ENCODE measurements at regions not wholly inside any gene's neighbourhood (a gene's known extent, or its start where the extent isn't known, plus 50 kb on each side); places are given as distances from the start of the nearest gene placed in this dataset.

DNA sequence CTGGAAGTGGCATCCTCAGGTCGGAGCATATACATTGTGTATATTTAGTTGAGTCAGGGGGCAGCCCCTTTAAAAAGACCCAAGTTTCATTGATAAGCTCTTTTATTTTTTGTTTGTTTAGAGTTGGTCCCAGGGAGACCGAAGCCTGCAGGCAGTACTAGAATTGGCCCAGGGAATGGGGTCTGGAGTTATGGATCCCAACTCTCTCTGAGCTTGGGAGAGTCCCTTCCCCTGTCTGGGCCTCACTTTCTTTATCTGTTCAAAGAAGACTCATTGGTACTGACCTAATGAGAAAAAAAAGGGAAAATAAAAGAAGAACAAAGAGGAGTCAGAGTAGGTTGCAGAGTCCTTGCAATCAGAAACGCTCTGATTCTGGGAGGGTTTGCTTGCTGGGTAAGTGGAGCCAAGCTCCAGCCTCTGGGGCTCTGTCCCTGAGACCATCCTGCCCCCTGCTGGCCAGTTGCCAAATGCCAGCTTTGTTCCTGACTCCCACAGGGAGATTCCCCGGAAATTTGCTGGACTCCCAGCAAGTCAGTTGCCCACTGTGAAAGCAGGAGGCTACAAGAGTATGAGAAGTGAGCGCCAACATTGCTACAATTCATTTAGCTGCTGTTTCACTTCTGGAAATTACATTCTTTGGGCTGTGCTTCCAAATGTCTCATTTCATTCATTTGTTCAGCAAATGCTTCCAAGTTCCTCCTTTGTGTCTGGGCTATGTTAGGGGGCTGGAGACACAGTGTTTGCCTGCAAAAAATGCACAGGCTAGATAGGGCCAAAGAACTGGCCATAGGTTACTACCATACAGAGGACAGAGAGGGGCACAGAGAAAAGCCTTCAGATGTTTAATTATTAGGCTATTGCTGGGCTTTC is 156.2 kb downstream of the MELK start:
- peak; percentile 11 for DNase-seq

DNA sequence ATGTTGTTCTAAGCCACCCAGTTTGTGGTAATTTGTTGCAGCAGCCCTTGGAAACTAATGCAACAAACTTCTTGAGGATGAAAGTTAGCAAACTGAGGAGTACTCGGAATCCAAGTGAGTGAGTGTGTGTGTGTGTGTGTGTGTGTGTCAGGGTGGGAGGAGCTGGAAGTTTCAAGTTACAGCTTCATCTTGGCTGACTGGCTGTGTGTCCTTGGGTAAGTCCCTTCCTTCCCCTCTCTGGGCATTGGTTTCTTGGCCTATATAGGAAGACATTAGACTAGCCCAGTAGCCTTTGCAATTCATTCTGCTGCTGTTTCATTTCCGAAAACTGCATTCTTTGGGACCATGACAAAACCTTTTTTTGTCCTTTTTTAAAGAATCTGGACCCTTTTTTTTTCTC is 157.2 kb downstream of the MELK start:
- no peak for DNase-seq

DNA sequence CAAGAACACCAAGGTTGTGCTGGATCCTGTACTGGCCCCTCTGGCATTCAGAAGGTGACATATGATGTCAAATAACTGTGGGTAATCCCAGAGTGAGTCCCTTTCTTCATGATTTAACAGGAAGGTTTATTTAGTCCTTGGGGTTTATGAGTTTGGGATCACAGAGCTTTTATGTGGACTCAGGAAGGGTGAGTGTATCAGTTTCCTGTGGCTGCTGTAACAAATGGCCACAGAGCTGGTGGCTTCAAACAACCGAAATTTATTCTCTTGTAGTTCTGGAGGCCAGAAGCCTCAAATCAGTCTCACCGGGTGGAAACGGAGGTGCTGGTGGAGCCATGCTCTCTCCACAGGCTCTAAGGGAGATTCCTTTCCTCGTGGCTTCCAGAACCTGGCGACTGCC is 157.7 kb downstream of the MELK start:
- no peak for DNase-seq

DNA sequence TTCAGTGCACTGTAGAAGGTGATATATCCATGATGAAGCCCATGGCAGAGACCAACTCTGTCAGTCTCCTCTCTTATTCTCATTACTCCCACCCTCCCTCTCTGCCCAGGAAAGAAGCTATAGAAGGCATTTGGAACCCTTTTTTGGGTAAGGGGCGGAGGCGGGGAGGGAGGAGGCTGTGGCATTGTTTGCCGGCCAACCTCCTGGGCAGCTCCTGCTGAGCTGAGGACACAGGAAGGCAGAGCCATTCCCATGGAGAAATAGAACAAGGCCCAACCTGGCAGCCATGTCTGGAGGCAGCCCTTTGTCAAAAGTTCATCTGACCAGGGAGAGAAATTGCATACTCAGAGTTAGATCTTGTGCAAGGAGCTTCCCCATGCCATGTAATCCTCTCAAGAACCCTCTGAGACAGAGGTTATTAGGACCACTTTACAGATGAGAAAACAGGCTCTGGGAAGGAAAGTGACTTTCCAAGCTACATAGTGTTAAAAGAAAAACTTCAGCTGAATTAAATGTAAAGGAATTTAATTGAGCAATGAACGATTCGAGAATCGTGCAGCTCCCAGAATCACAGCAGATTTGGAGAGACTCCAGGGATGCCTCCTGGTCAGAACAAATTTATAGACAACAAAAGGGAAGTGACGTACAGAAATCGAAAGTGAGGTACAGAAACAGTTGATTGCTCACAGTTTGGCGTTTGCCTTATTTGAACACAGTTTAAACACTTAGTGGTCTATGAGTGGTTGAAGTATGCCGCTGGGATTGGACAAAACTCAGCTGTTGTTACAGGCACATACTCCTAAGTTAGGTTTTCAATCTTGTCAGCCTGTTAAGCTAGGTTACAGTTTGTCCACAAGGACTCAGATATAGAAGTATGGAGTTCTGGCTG is 158.6 kb downstream of the MELK start:
- no peak for DNase-seq

DNA sequence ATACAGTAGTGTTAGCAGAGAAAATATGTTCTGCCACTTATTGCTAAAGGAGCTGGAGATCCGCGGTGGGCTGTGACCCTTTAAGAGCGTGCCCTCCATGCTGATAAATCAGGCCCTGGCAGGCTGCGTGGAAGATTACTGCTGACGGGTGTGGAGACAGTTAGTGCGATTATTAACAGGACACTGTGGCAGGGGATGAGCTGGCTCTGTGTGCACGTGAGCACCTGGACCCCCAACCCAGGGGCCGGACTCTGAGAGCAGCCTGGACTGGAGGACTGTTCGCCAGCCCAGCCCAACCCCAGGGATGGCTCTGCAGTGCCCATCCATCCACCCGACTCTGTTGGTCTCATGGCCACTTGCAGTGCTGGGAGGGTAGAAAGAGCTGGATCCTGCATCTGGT is 162.0 kb downstream of the MELK start:
- DNase-seq = no peak

DNA sequence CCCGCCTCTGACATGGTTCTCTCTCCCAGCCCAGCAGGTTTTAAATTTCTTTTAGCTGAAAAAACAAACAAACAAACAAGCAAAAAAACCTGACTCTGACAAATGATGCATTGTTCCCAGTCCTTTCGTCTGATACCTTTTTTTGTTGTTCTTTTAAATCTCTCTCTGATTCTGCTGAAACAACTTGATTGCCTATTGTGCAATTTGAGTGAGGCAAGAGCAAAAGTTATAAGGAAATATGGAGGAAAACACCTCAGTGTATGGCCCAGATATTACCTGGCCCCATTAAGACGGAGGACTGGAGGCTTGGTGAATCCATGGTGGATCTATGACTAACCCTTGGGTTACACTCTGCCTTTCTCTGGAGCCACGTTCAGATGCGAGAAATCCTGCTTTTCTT is 164.0 kb downstream of the MELK start:
- DNase-seq = no peak

DNA sequence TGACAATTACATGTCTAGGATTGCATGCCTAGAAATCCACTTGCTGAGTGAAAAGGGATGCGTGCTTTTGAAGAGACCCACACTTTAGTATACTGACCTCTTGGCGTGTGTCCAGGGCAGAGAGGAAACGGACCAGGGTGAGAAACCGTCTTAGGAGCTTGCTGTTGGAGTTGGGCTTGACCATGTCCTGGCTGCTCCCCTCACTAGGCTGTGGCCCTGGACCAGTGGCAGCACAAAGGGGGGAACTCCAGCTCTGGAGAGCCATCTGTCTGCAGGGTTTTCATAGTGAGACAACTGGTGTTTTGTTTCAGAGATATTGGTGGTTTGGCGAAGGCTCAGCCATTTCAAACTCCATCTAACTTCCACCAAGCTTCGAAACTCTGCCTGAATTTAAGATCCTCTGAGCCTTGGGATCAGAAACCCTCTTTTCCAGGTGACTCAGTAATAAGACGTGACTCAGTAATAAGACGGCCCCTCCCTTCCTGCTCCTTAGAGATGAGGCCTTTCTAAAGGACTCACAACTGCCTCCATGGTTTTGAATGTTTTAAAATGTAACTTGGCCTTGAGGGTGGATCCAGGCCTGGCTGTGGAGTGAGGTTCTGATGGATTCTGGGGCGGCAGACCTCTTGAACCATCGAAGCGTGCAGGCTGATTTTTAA is 165.8 kb downstream of the MELK start:
- no peak for DNase-seq

DNA sequence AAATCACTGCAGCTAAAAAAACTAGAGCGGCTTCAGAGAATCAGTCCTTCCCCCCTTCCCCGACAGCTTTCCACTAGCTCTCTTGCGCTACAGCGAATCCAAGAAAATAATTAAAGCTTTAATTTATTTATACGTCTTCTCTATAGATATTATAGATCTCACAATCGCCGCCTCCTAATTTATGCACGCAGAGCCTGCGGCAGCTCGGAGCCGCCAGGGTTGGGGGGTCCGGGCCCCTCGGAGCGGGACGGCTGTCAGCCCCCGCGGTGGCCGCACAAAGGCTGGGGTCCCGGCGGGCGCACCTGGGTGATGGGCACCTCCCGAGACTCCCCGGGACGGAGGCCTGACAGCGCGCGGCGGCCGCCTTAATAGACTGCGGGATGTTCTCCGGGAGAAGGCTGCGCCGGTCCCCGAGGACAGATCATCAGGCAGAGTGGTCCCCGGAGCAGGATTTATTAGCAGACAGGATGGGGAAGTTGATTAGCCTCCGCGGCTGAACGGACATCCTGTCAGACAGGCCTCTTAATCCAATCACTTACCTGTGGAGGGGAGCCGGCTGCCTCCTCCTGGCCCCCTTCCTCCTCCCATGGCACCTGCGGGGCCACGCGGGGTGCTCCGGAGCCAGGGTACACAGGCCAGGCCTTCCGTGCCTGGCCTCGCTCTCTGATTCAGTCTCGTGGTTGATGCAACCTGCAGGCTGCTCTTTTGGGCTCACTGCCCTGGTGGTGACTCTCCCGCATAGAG is 166.8 kb downstream of the MELK start:
- no peak for DNase-seq

DNA sequence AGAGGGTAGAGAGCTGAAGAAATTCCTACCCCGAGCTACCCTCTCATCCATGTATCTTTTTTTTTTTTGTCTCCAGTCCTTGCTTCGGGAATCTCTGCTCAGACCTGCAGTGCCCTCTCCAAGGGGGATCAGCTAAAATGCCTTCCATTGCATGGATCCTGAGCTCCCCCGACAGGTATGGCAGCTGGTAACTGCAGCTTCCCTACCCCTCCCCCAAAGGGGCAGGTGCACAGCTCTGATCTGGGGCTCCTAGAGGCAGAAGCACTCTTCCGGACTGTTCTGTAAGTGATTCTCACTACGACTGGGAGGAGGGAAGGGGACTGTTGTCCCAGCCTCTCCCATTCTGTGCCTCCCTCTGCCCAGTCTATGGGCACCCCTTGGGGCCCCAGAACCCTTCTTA is 169.6 kb downstream of the MELK start:
- peak; percentile 63 for DNase-seq

DNA sequence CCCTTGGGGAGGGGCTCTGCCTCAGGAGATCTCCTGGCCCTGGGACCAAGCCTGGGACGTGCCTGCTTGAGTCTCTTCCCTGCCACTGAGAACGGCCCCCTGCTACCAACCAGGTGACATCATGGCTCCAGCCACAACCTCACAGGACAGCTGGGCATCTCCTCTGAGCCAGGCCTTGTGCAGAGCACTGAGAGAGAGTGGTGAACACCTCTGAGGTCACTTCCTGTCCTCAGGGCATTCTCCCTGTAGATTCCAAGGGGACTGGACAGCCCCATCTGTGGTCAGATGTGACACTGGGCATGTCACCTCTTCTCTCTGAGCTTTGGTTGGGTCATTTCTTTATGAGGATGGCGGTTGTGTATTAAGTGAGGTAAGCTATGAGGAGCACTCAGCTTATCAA is 172.0 kb downstream of the MELK start:
- DNase-seq = no peak

DNA sequence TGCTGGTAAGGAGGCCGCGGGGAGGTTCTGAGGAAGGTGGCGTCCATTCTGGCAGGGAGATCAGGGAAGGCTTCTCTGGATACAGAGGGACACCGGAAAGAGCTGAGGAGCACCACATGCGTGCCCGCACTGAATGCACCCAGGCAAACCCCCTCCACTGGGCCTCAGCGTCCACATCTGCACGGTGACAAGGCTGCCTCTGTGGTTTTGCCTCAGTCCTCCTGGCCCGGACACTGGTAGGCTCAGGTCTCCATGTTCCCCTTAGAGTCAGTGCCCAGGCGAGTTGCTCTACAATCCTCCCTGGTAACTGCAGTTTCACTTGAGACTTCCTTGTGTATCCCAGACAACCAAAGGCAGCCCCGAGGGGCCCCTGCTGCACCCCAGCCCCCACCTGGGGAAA is 173.3 kb downstream of the MELK start:
- DNase-seq = no peak

DNA sequence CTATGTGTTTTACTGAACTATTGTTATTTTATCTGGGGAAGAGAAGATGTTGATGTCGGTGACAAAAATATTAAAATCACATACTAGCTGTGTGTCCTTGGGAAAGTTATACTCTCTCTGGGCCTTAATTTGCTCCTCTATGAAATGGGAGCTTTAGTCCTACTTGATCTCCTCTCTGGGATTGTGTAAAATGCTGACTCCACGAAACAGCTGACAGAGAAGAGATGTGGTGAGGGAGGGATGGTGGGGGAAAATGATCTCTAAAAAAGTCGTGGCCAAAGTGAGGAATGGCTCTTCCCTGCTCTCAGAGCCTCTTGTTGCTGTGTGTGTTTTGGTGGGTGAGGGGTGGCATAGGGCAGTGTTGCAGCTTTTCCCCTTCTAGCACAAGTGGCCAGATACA is 173.7 kb downstream of the MELK start:
- DNase-seq = no peak

DNA sequence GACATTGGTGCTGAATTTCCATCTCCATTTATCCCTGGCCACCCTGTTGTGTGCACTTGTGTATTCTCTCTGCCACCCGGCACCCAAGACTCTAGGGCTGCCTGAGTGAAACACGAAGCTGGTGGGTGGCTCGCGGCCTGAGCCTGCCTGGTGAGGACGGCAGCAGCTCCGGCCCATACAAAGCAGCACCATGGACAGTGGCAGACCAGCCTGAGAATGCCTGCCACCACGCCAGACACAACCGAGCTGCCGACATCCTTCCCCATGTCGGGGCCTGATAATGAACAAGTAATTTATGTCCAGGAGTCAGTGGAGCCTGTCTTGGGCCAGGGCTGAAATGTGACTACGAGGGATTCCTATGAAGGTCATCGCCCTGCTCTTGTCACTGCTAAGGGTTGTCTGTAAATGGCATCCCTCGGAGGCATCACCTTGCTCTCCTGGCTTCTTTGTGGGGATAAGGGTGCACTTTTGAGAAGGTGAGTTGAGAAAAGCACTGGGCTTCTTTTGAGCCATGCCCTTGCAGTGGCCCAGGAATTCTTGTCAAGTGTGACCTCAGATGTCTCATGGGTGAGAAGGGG is 175.7 kb downstream of the MELK start:
- DNase-seq = no peak

DNA sequence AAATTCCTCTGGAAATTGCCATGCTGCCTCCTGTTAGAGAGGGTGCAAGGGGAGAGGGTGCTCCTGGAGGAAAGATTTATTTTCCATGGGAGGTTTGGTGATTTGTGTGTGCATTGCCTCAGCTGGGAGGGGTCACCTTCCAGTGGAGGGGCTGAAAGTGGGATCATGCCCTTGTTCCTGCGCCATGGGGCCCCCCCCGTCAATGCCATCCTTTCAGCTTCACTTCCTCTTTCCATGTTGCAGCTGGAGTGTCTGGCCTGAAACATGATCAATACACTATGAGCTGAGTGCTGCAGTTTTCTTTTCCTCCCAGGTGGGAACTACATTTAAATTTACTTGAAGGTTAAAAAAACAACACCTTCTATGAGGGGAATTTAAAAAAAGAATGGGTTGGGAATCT is 176.8 kb downstream of the MELK start:
- DNase-seq = no peak

DNA sequence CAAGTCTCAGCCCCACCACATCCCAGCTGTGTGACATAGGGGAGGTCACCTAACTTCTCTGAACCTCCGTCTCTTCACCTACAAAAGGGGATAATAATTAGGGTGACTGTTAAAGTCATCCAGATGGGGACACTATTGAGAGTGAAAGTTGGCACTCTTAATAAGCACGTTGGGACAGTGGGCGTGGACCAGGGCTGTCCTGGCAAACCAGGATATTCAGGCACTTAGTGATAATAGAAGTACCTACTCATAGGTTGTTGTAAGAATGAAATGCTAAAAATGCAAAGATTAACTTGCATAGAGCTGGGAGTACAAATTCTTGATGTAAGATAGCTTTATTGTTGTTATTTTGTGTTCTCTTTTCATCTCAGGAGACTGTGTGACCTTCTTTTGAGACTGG is 177.9 kb downstream of the MELK start:
- DNase-seq = no peak

DNA sequence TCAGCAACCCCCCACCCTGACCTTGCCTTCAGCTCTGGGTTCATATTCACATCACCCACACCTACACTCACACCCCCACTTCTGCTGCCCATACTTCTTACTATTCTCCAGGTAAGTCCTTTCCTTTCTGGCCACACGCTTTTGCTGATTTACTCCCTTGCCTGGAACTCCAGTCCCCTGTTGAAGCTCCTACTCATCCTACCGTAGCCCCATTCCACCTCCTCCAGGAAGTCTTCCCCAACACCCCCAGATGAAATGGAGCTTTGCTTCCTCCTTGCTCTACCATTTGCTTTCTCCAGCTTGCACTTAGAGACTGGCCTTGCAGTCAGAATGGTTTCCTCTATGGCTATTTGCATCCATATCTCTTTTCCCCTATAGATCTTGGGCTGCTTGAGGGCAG is 182.3 kb downstream of the MELK start:
- no peak for DNase-seq

DNA sequence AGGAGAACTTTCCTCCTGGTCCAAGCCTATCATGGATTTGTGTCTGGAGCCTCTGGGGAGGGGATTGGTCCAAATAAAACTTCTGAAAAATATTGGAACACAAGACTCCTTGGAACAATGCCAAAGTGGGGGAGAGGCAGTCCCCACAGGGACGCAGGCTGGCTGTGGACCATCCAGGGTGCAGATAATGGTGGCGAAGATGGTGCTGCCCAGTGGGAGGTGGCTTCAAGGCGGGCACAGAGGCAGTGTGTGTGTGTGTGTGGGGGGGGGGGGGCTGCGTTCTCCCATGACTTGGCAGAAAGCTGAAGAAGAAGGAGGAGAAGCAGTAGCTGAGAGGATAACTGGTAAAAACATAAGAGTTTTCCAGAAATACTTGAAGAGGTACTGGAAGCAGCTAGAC is 186.4 kb downstream of the MELK start:
- no peak for DNase-seq

DNA sequence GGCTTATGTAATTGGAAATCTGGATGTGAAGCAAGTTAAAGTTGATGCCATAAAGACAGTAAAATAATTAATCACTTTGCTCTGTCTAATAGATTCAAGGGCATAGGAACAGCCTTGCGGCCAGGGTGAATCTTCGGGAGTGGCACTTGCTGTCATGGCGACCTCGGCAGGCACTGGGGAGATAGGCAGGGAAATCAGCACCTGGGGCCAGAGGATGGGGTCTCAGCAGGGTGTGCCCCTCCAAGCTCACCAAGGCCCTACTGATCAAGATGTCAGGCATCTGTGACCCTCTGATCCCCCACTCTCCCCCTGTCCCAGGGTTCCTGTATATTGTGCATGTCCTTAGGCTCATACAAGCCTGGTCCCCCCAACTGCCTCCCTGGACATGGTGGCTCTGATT is 187.3 kb downstream of the MELK start:
- DNase-seq = no peak

DNA sequence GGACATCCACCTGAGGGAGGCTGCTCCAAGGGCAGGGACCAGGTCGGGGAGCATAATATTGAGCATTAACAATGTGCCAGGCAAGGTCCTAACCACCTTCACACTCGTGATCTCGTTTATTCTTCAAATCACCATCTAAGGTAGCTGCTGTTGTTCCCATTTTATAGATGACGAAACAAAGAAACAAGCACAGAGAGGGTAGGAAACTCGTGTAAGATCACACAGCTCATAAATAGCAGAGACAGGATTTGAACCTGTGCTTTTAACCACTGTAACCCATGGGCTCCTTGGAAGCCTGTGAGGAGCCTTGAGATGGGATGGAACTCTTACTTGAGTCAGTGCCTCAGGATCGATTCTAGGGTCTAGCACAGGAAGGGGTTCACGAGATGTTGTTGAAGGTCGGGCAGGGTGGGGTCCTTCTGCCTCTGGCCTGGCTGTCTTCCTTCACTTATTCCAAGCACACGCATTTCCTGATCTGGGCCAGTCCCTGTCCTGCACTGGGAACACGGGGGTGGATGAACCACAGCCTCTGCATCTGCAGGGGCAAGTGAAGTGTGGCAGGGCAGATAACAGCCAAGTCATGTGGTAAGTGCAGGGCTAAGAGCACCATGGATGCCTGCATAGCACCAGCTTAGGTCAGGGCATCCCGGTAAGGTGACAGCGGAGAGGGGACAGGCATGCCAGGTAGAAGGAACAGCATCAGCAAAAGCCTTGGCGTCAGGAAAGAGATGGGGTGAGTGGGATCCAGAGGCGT is 188.1 kb downstream of the MELK start:
- DNase-seq = no peak

DNA sequence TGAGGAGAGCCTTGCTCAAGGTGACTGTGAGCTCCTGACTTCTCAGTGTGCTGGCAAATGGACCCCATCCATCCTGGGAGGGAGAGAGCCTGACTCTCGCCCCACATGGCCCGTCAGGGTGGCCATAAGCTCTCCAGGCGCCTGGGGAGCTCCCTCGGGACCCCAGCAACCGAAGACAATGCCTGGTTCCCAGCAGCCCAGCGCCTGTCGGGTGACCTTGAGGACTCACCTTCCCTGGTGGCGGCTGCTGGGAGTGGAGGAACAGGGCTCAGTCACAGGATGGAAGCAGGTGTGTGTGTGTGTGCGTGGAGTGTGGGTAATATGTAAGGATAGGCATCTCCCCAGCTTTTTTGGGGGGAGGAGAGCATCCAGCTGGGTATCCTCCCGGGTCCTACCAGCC is 190.3 kb downstream of the MELK start:
- peak; percentile 74 for DNase-seq

DNA sequence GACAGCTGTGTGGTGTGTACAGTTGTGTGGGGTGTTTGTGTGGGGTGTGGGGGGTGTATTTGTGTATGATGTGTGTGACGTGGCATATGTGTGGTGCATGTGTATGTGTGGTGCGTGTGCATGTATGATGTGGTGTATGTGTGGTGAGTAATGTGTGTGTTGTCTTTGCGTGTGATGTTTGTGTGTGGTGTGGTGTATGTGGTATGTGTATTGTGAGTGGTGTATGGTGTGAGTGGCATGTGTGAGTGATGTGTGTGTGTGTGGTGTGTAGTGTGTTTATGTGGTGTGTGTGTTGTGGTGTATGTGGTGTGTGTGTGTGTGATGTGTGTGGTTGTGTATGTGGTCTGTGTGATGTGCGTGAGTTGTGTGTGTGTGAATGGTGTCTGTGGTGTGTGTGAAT is 191.1 kb downstream of the MELK start:
- DNase-seq = no peak

Measured in NCI-H2171 treated with DMSO at 0.1 percent for 48 hours (cell line).